OCI-LY1 (cell line): ENCODE measurements at regions not wholly inside any gene's neighbourhood (a gene's known extent, or its start where the extent isn't known, plus 50 kb on each side); places are given as distances from the start of the nearest gene placed in this dataset.

Experiments used
- H2AFZ ChIP-seq: fragments of 200-600 bp; sonication (generic), shearing (Covaris generic); 2 replicates; pipeline ENCODE4 v1.6.0; 2014; ENCODE audit warnings: antibody characterized with exemption, mild to moderate bottlenecking, low read length
- H3F3A ChIP-seq: fragments of 200-600 bp; sonication (generic), shearing (Covaris generic); 2 replicates; pipeline ENCODE4 v1.6.0; 2014; ENCODE audit warnings: mild to moderate bottlenecking, antibody characterized with exemption, low read length, moderate library complexity; ENCODE audit not compliant: insufficient read depth
- H3K27ac ChIP-seq: fragments of 200-600 bp; sonication (generic); 2 replicates; pipeline ENCODE4 v1.5.1; 2014; ENCODE audit warnings: low read length, mixed run types, mild to moderate bottlenecking, low read depth; ENCODE audit not compliant: poor library complexity, severe bottlenecking
- H3K27me3 ChIP-seq: fragments of 200-600 bp; sonication (generic); 2 replicates; pipeline ENCODE4 v1.6.0; 2014; ENCODE audit warnings: antibody characterized with exemption, mild to moderate bottlenecking, low read length, moderate library complexity; ENCODE audit not compliant: insufficient read depth
- H3K36me3 ChIP-seq: fragments of 200-600 bp; sonication (generic); 2 replicates; pipeline ENCODE4 v1.6.1; 2014; ENCODE audit warnings: mild to moderate bottlenecking, antibody characterized with exemption, low read length, moderate library complexity, mixed read lengths; ENCODE audit not compliant: insufficient read depth
- H3K4me1 ChIP-seq: fragments of 200-600 bp; sonication (generic); 2 replicates; pipeline ENCODE4 v1.5.1; 2014; ENCODE audit warnings: mild to moderate bottlenecking, low read length, moderate library complexity; ENCODE audit not compliant: insufficient read depth, severe bottlenecking
- H3K4me2 ChIP-seq: fragments of 200-600 bp; sonication (generic), shearing (Covaris generic); 2 replicates; pipeline ENCODE4 v1.6.1; 2014; ENCODE audit warnings: low read length
- H3K4me3 ChIP-seq: fragments of 200-600 bp; sonication (generic); 2 replicates; pipeline ENCODE4 v1.5.1; 2014; ENCODE audit warnings: low read length, low read depth, mild to moderate bottlenecking, mixed read lengths; ENCODE audit not compliant: poor library complexity, severe bottlenecking
- H3K79me2 ChIP-seq: fragments of 200-600 bp; shearing (Covaris generic); 2 replicates; pipeline ENCODE4 v1.6.1; 2016; ENCODE audit warnings: mixed run types, low read length, mixed read lengths; ENCODE audit not compliant: insufficient read depth
- H3K9ac ChIP-seq: fragments of 200-600 bp; sonication (generic), shearing (Covaris generic); 2 replicates; pipeline ENCODE4 v1.6.1; 2014; ENCODE audit warnings: mild to moderate bottlenecking, low read length, mixed read lengths
- H3K9me2 ChIP-seq: fragments of 200-600 bp; sonication (generic), shearing (Covaris generic); 2 replicates; pipeline ENCODE4 v1.6.1; 2014; ENCODE audit warnings: low read depth, mild to moderate bottlenecking, low read length, mixed read lengths
- H3K9me3 ChIP-seq: fragments of 200-600 bp; shearing (Covaris generic); 2 replicates; pipeline ENCODE4 v1.6.1; 2014; ENCODE audit warnings: low read length, mixed read lengths
- H4K20me1 ChIP-seq: fragments of 200-600 bp; sonication (generic), shearing (Covaris generic); 2 replicates; pipeline ENCODE4 v1.6.0; 2016; ENCODE audit warnings: mild to moderate bottlenecking, low read length; ENCODE audit not compliant: insufficient read depth
- EZH2 ChIP-seq: fragments of 200-600 bp; sonication (generic), shearing (Covaris generic); IDR thresholded peaks from 2 replicates; pipeline ENCODE4 v1.8.0; 2017; ENCODE audit warnings: borderline replicate concordance, mixed run types, mild to moderate bottlenecking, antibody characterized with exemption, low read length, moderate library complexity, mixed read lengths
- TF ChIP-seq, protein P1 (sequence below): fragments of 200-600 bp; sonication (generic), shearing (Covaris generic); IDR thresholded peaks from 2 replicates; pipeline ENCODE4 v1.5.1; 2017; ENCODE audit warnings: mild to moderate bottlenecking, antibody characterized with exemption, low read length, moderate library complexity, mixed read lengths

DNA sequence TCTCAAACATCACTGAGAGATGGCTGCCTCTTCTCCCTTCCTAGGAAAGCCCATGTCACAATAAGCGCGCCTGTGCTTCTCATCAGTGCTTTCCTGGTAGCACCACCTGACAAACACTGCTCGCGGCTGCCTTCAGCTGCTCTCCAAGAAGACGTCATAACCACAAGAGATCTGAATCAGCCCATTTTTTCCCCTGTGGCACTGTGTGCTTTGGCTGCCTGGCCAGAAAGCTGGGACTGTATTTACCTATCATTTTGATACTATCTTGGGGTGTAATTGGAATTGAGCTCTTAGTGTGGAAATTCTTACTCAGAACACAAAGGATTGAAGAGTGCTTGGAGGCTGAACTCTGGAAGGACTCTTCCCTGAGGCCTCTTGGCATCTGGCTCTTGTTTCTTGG, 50.3 kb upstream of the EHF start:
- Histone ChIP-seq H3K9ac (no peak overlapping the region), H3F3A (no peaks in the 10 kb centered on the region), H3K27me3 (0 out of 2 replicates have a peak, but pooled peaks cover 3% of the 10 kb centered on the region), H3K4me1 (no peaks in the 10 kb centered on the region), H3K27ac (no peak overlapping the region), H3K9me2 (no peaks in the 10 kb centered on the region), H3K79me2 (no peaks in the 10 kb centered on the region), H4K20me1 (no peaks in the 10 kb centered on the region), H3K4me2 (no peak overlapping the region), H3K9me3 (no peaks in the 10 kb centered on the region), H2AFZ (no peak overlapping the region), H3K4me3 (no peak overlapping the region), H3K36me3 (no peaks in the 10 kb centered on the region)
- TF ChIP-seq, protein P1, sequence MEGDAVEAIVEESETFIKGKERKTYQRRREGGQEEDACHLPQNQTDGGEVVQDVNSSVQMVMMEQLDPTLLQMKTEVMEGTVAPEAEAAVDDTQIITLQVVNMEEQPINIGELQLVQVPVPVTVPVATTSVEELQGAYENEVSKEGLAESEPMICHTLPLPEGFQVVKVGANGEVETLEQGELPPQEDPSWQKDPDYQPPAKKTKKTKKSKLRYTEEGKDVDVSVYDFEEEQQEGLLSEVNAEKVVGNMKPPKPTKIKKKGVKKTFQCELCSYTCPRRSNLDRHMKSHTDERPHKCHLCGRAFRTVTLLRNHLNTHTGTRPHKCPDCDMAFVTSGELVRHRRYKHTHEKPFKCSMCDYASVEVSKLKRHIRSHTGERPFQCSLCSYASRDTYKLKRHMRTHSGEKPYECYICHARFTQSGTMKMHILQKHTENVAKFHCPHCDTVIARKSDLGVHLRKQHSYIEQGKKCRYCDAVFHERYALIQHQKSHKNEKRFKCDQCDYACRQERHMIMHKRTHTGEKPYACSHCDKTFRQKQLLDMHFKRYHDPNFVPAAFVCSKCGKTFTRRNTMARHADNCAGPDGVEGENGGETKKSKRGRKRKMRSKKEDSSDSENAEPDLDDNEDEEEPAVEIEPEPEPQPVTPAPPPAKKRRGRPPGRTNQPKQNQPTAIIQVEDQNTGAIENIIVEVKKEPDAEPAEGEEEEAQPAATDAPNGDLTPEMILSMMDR: no peak
- TF ChIP-seq EZH2: no peak
